SJSA1 (cell line): ENCODE measurements at regions not wholly inside any gene's neighbourhood (a gene's known extent, or its start where the extent isn't known, plus 50 kb on each side); places are given as distances from the start of the nearest gene placed in this dataset.

Experiments
- DNase-seq, 2 experiments: peaks; one replicate each; pipeline ENCODE4 v3.0.0-alpha.2; 2015 to 2020; ENCODE audit warnings: low spot score in 2 of 2, low read depth in 1 of 2
- H3K27ac ChIP-seq: fragments of 250-450 bp; sonication (Bioruptor Pico); 2 replicates; pipeline ENCODE4 v1.5.1; 2020; ENCODE audit warnings: mild to moderate bottlenecking, moderate library complexity
- H3K27me3 ChIP-seq: fragments of 250-450 bp; sonication (Bioruptor Pico); replicated peaks from 2 replicates; pipeline ENCODE4 v1.5.1; 2020; ENCODE audit warnings: mild to moderate bottlenecking, moderate library complexity
- H3K36me3 ChIP-seq: fragments of 250-450 bp; sonication (Bioruptor Pico); 2 replicates; pipeline ENCODE4 v1.5.1; 2020; ENCODE audit warnings: mild to moderate bottlenecking
- H3K4me1 ChIP-seq: fragments of 250-450 bp; sonication (Bioruptor Pico); replicated peaks from 2 replicates; pipeline ENCODE4 v1.6.1; 2021; ENCODE audit warnings: mild to moderate bottlenecking
- H3K4me3 ChIP-seq: fragments of 250-450 bp; sonication (Bioruptor Pico); 2 replicates; pipeline ENCODE4 v1.5.1; 2020; ENCODE audit warnings: mild to moderate bottlenecking
- H3K9me3 ChIP-seq: fragments of 250-450 bp; sonication (Bioruptor Pico); replicated peaks from 2 replicates; pipeline ENCODE4 v1.5.1; 2020; ENCODE audit warnings: mild to moderate bottlenecking

DNA sequence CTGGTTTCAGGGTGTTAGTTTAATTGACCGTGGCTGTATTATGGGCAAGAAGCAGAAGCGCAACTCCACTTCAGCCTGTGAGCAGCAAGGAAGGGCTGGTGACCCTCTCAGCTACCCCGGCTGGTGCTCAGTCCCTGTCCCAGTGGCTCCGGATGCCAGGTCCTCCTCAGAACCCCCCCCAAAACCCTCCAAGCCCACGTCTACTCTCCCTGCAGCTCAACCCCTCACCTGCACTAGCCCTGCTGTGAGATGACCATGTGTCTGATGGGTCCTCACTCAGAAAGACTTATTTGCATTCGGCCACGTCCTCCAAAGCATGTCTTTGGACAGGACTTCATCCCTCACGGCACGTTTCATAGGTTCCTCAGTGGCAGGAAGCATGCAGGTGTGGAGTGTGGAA lies 119.7 kb upstream of the ALKAL2 start:
- Histone ChIP-seq H3K4me1 (no peaks in the 10 kb centered on the region), H3K4me3 (no peak overlapping the region), H3K27me3 (no peaks in the 10 kb centered on the region), H3K36me3 (no peaks in the 10 kb centered on the region), H3K27ac (no peak overlapping the region), H3K9me3 (no peaks in the 10 kb centered on the region)
- no peak for DNase-seq

DNA sequence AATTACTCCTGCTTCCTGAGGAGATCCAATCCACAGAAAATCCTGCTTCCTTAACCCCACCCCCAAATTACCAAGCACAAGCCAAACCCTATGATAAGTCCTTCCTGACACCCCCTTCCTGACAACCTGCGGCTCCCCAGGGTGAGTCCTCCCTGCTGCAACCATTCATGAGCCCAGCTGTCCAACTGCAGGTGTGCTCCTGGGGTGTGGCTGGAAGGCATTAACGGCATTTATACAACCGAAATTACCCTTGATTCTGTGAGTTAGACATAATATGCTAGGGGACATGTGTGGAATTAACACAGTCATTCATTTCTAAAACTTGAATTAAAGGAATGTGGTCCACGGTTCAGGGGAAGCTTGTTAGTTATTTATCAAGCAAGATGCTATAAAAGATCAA lies 119.0 kb upstream of the ALKAL2 start:
- H3K27ac ChIP-seq: no peak overlapping the region
- H3K4me1 ChIP-seq: no peaks in the 10 kb centered on the region
- no peaks in the 10 kb centered on the region for H3K9me3 ChIP-seq
- no peak overlapping the region for H3K4me3 ChIP-seq
- no peaks in the 10 kb centered on the region for H3K36me3 ChIP-seq
- no peaks in the 10 kb centered on the region for H3K27me3 ChIP-seq
- no peak for DNase-seq

DNA sequence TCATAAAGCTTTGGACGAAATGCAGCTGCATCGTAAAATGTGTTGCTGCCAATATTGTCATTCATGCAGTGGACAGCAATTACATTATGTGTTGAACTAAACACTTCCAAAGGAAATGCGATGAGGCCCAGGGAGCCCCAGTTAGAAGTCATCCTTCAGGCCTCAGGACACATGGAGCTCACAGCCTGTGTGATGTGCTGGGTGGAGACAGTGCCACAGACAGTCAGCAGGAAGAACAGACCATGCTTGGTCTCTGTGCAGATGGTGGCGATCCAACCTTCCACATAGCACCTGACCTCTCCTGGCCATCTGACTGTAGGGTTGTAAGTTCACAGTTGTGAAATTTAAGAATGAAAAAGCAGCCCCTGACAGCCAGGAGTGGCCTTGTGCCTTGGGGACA lies 118.3 kb upstream of the ALKAL2 start:
- H3K4me1 ChIP-seq: no peaks in the 10 kb centered on the region
- DNase-seq: no peak
- H3K9me3 ChIP-seq: no peaks in the 10 kb centered on the region
- no peaks in the 10 kb centered on the region for H3K36me3 ChIP-seq
- no peak overlapping the region for H3K4me3 ChIP-seq
- no peak overlapping the region for H3K27ac ChIP-seq
- no peaks in the 10 kb centered on the region for H3K27me3 ChIP-seq

DNA sequence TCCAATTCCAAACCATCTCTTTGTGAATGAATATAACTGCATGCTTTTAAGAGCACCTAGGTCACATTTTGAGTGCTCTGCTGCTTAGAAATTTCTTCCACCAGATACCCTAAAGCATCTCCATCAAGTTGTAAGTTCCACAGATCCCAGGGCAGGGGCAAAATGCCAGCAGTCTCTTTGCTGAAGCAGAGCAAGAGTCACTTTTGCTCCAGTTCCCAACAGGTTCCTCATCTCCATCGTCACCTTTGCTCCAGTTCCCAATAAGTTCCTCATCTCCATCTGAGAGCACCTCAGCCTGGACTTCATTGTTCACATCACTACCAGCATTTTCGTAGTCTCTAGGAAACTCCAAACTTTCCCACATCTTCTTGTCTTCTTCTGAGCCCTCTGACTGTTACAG lies 116.7 kb upstream of the ALKAL2 start:
- Histone ChIP-seq H3K27me3 (no peaks in the 10 kb centered on the region), H3K36me3 (no peaks in the 10 kb centered on the region), H3K9me3 (no peaks in the 10 kb centered on the region), H3K4me1 (no peaks in the 10 kb centered on the region), H3K4me3 (no peak overlapping the region), H3K27ac (no peak overlapping the region)
- DNase-seq: no peak

DNA sequence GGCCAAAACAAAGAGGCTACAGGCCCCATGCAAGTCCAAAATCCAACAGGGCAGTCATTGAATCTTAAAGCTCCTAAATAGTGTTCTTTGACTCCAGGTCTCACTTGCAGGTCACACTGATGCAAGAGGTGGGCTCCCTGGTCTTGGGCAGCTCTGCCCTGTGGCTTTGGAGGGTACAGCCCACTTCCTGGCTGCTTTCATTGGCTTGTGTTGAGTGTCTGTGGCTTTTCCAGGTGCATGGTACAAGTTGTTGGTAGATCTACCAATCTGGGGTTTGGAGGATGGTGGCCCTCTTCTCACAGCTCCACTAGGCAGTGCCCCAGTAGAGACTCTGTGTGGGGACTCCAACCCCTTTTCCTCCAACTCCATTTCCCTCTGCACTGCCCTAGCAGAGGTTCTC lies 115.8 kb upstream of the ALKAL2 start:
- H3K9me3 ChIP-seq: no peaks in the 10 kb centered on the region
- H3K27ac ChIP-seq: no peak overlapping the region
- DNase-seq: no peak
- no peak overlapping the region for H3K4me3 ChIP-seq
- no peaks in the 10 kb centered on the region for H3K27me3 ChIP-seq
- H3K36me3 ChIP-seq: no peaks in the 10 kb centered on the region
- no peaks in the 10 kb centered on the region for H3K4me1 ChIP-seq

DNA sequence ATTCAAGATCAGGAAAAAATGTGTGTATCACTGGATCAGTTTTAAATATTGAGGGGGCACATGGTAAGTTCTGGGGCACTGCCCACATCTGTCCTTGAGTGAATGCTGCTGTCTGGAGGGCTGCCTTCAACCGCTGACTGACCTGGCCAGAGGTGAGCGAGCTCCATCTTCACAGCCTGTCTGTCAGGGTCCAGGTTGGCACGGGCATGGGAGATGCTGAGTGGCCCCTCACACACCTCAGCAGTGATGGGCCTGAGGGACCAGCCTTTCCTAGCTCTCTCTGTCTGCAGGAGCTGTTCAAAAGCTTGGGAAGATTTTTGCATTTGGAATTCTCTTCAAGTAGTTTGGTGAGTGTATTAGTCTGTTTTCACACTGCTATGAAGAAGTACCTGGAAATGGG lies 114.8 kb upstream of the ALKAL2 start:
- H3K9me3 ChIP-seq: no peaks in the 10 kb centered on the region
- no peak overlapping the region for H3K4me3 ChIP-seq
- no peaks in the 10 kb centered on the region for H3K27me3 ChIP-seq
- H3K36me3 ChIP-seq: no peaks in the 10 kb centered on the region
- no peaks in the 10 kb centered on the region for H3K4me1 ChIP-seq
- H3K27ac ChIP-seq: no peak overlapping the region
- DNase-seq: no peak

DNA sequence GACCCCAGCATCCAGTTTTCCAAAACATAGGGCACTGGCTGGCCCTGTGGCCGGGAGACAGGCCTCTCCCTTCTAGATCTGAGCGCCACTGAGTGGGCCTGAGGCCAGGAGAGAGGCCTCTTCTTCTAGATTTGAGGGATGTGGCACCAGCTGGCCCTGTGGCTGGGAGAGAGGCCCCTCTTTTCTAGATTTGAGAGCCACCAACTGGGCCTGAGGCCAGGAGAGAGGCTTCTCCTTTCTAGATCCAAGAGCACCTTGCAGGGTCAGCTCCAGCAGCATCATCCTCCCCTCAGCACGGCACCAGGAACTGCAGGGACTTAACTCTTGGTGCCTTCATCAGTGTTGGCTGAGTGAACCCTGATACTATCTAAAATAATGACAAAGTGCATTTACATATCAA lies 114.3 kb upstream of the ALKAL2 start:
- Histone ChIP-seq H3K4me3 (no peak overlapping the region), H3K27ac (no peak overlapping the region), H3K4me1 (no peaks in the 10 kb centered on the region), H3K36me3 (no peaks in the 10 kb centered on the region), H3K27me3 (no peaks in the 10 kb centered on the region), H3K9me3 (no peaks in the 10 kb centered on the region)
- DNase-seq: no peak

DNA sequence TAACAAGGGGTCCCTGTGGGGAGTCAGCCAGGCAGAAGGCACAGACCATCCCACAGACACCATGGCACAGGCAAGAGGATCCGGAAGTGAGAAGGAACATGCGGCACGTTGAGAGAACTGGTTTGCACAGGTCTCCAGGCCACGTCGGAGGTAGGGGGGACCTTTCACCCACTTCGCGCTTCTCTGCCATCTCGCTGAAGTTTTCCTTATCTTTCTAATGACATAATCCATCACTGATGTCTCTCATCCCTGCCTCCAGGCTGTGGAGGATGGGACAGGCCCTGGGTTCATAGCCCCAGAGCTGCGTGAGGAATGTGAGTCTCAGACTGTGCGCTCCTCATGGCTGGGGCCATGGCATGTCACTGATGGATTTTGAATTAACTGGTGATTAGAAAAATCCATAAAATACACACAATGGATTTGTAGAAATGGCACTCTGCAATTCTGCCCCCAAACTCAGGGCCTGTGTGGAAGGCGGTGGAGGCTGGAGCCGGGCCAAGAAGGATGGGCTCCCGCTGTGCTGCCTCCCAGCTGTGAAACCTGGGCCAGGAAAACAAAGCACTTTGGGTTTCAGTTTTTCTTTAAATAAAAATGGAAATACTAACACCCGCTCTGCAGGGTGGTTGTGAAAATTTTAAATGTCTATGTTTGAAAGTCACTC lies 113.3 kb upstream of the ALKAL2 start:
- Histone ChIP-seq H3K36me3 (no peaks in the 10 kb centered on the region), H3K27me3 (no peaks in the 10 kb centered on the region), H3K27ac (no peak overlapping the region), H3K9me3 (no peaks in the 10 kb centered on the region), H3K4me3 (no peak overlapping the region), H3K4me1 (no peaks in the 10 kb centered on the region)
- DNase-seq: no peak

DNA sequence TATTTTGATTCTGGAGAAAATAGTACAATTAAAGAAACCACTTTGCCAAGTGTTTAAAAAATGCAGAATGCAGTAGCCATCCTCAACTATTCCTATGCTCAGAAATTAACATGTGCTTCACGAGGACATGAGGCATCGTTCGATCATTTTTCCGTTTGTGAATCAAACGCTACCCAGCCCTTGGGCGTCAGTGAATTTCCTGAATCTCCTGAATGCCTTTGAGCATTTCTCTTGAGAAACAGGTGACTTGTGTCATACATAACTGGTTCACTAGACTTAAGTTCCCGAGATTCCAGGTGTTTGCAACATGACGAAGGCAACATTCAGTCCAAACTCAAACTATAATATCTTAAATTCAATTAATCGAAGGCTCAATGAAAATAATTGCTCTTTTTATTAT lies 110.0 kb upstream of the ALKAL2 start:
- Histone ChIP-seq H3K36me3 (no peaks in the 10 kb centered on the region), H3K9me3 (no peaks in the 10 kb centered on the region), H3K4me1 (peaks cover 8% of the 10 kb centered on the region), H3K4me3 (no peak overlapping the region), H3K27me3 (no peaks in the 10 kb centered on the region), H3K27ac (no peak overlapping the region)
- no peak for DNase-seq

DNA sequence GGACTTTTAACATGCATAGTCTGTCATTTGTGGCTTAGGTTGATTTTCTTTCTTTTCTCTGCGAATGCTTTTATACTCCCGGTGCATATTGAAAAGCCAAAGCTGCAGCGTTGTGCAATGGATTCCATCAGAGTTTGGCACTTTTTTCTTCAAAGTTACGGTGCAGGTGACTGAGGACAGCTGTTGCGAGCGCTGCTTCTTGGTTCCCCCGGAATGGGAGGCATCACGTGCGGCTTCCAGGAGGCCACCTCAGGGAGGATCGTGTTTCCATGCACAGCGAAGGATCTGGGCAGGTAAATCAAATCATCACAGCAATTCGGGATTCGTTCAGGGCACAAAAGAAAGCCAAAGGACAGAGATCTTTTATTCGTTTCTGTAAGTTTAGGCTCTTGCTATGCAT lies 109.6 kb upstream of the ALKAL2 start:
- Histone ChIP-seq H3K4me1 (peaks cover 8% of the 10 kb centered on the region), H3K9me3 (no peaks in the 10 kb centered on the region), H3K27ac (no peak overlapping the region), H3K36me3 (no peaks in the 10 kb centered on the region), H3K4me3 (no peak overlapping the region), H3K27me3 (no peaks in the 10 kb centered on the region)
- DNase-seq: no peak

DNA sequence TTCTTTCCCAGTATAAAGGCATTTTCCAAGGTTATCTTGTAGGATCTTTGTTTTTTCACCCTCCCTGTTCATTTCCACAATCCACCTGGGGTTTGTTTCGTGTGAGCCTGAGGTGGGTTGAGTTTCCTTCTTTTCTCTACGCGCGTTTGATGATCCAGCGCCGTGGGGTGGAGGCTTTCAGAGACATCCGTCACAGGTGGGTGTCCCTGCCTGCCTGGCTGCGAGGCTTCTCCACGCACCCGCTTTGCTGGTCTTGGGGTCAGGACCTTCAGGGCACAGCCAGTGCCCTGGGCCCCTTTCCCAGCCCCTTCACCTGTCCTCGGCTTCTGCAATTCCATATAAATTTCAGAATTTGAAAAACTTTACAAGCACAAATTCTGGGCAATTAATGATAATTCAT lies 109.0 kb upstream of the ALKAL2 start:
- no peak overlapping the region for H3K27ac ChIP-seq
- H3K4me1 ChIP-seq: peaks cover 8% of the 10 kb centered on the region
- no peaks in the 10 kb centered on the region for H3K9me3 ChIP-seq
- no peaks in the 10 kb centered on the region for H3K27me3 ChIP-seq
- no peaks in the 10 kb centered on the region for H3K36me3 ChIP-seq
- no peak overlapping the region for H3K4me3 ChIP-seq
- DNase-seq: no peak

DNA sequence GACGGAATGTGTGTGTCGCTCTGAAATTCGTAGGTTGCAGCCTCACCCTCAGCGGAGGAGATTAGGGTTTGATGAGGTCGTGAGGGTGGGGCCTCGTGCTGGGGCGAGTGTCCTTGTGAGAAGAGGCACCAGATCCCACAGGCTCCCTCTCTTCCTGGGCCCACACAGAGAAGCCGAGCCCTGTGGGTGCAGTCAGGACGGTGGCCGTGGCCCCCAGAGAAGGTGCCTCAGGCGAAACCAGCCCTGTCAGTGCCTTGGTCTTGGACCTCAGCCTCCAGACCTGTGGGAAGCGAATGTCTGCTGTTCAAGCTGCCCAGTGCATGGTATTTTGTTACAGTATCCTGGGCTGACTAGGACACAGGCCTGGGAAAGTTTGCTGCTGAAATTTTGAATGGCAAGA lies 108.0 kb upstream of the ALKAL2 start:
- Histone ChIP-seq H3K9me3 (no peaks in the 10 kb centered on the region), H3K4me1 (peaks cover 8% of the 10 kb centered on the region), H3K36me3 (no peaks in the 10 kb centered on the region), H3K27me3 (no peaks in the 10 kb centered on the region), H3K4me3 (no peak overlapping the region), H3K27ac (no peak overlapping the region)
- no peak for DNase-seq

DNA sequence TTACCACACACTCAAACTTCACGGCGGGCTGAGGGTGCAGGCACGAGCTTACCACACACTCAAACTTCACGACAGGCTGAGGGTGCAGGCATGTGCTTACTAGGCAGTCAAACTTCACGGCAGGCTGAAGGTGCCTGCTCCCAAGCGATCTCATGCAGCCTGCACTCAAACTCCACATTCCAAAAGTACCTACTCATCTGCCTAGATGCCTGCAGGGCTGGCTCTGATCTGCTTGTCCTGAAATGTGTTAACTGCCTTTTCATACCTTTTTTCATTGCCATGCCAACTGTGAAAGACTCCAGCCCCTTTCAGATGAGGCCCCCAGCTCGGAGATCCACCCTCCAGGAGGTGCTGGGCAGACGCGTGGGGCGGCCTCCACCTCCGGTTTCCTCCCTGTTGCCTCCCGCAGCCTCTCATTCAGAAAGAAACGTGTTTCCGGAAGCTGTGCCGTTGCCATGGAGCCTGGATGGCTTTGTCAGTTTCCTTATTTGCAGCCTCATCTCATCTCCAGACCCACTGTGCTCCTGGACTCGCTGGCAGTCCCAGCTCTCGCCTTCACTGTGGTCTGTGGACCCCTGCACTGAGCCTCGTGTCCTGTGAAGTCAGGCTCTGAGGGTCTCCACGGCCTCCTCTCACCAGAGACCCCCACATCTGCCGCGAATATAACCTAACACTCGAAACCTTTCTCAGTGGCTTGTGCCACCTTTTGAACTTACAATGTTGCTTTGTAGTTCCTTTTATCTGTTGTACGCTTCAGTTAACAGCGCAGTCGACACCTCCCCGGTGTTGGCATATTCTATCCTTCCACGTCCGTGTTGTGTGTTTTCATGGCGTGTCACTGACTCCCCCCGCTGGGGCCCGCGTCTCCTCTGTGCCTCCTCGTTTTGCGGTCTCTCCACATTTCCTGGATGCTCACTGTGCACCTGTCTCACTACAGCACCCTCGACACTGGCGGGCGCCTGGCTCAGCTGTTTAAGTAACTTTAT lies 106.1 kb upstream of the ALKAL2 start:
- peak; percentile 73 to 76 for DNase-seq
- Histone ChIP-seq H3K36me3 (no peaks in the 10 kb centered on the region), H3K9me3 (no peaks in the 10 kb centered on the region), H3K4me3 (no peak overlapping the region), H3K27me3 (no peaks in the 10 kb centered on the region), H3K4me1 (peaks cover 8% of the 10 kb centered on the region), H3K27ac (peak overlapping the region; percentile 58)

DNA sequence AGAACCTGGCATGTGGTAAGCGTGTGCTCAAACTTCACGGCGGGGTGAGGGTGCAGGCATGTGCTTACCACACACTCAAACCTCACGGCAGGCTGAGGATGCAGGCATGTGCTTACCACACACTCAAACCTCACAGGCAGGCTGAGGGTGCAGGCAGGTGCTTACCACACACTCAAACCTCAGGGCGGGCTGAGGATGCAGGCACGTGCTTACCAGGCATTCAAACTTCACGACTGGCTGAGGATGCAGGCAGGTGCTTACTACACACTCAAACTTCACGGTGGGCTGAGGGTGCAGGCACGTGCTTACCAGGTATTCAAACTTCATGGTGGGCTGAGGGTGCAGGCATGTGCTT lies 105.0 kb upstream of the ALKAL2 start:
- no peak overlapping the region for H3K27ac ChIP-seq
- peaks cover 8% of the 10 kb centered on the region for H3K4me1 ChIP-seq
- DNase-seq: no peak
- H3K9me3 ChIP-seq: no peaks in the 10 kb centered on the region
- H3K4me3 ChIP-seq: no peak overlapping the region
- H3K27me3 ChIP-seq: no peaks in the 10 kb centered on the region
- no peaks in the 10 kb centered on the region for H3K36me3 ChIP-seq
